DND-41 (cell line): ENCODE measurements at regions not wholly inside any gene's neighbourhood (a gene's known extent, or its start where the extent isn't known, plus 50 kb on each side); places are given as distances from the start of the nearest gene placed in this dataset.

ENCODE experiments used
- ATAC-seq: fragments of 200-7000 bp; cut with Tn5 transposase; 3 replicates; pipeline ENCODE4 v1.9.1; 2021; ENCODE audit warnings: low read depth; ENCODE audit not compliant: insufficient read depth
- DNase-seq: peaks from one replicate; pipeline ENCODE4 v3.0.0-alpha.2; 2020
- H2AFZ ChIP-seq: 2 replicates; pipeline ENCODE4 v1.6.0; 2012; ENCODE audit warnings: low read depth, low read length
- H3K27ac ChIP-seq: 2 replicates; pipeline ENCODE4 v1.5.1; 2012; ENCODE audit warnings: low read length, inconsistent platforms
- H3K27me3 ChIP-seq: fragments of 200-600 bp; sonication (generic); 2 replicates; pipeline ENCODE4 v1.6.0; 2012; ENCODE audit warnings: low read length, mild to moderate bottlenecking, inconsistent platforms; ENCODE audit not compliant: insufficient read depth, poor library complexity
- H3K36me3 ChIP-seq: 2 replicates; pipeline ENCODE4 v1.5.1; 2012; ENCODE audit warnings: low read length, inconsistent platforms; ENCODE audit not compliant: insufficient read depth
- H3K4me1 ChIP-seq: 2 replicates; pipeline ENCODE4 v1.5.1; 2012; ENCODE audit warnings: mild to moderate bottlenecking, low read length; ENCODE audit not compliant: insufficient read depth
- H3K4me2 ChIP-seq: 2 replicates; pipeline ENCODE4 v1.6.0; 2012; ENCODE audit warnings: mild to moderate bottlenecking, moderate library complexity, low read length, inconsistent platforms; ENCODE audit not compliant: insufficient read depth
- H3K4me3 ChIP-seq, 2 experiments: fragments of 200-600 bp in 1 of 2; shearing (Covaris generic) in 1 of 2; 2 replicates each; pipeline ENCODE4 v1.5.1; 2012 to 2016; ENCODE audit warnings: inconsistent platforms in 2 of 2, low read length in 2 of 2, mild to moderate bottlenecking in 2 of 2, low read depth in 1 of 2, moderate library complexity in 1 of 2
- H3K79me2 ChIP-seq: 2 replicates; pipeline ENCODE4 v1.6.0; 2012; ENCODE audit warnings: low read length, inconsistent platforms; ENCODE audit not compliant: insufficient read depth
- H3K9ac ChIP-seq: 2 replicates; pipeline ENCODE4 v1.6.0; 2012; ENCODE audit warnings: low read depth, mild to moderate bottlenecking, inconsistent platforms, low read length, moderate library complexity
- H3K9me3 ChIP-seq: 2 replicates; pipeline ENCODE4 v1.5.1; 2012; ENCODE audit warnings: low read length, moderate library complexity, mild to moderate bottlenecking, inconsistent platforms; ENCODE audit not compliant: insufficient read depth, severe bottlenecking
- H4K20me1 ChIP-seq: 2 replicates; pipeline ENCODE4 v1.6.0; 2012; ENCODE audit warnings: low read length; ENCODE audit not compliant: insufficient read depth
- CTCF ChIP-seq: IDR thresholded peaks from 2 replicates; pipeline ENCODE4 v1.5.1; 2012; ENCODE audit warnings: borderline replicate concordance, low read length, moderate library complexity, mild to moderate bottlenecking; ENCODE audit not compliant: poor library complexity, severe bottlenecking; ENCODE audit errors: extremely low read depth
- EZH2 ChIP-seq: IDR thresholded peaks from 3 replicates; pipeline ENCODE4 v1.6.1; 2012; ENCODE audit warnings: borderline replicate concordance, low read depth, mild to moderate bottlenecking, moderate library complexity, low read length, inconsistent platforms; ENCODE audit not compliant: severe bottlenecking

- H3K4me1 ChIP-seq: no peaks in the 10 kb centered on the region
- no peak overlapping the region for H3K4me2 ChIP-seq
- H3K27me3 ChIP-seq: no peaks in the 10 kb centered on the region
- no peaks in the 10 kb centered on the region for H3K36me3 ChIP-seq
- H3K27ac ChIP-seq: no peak overlapping the region
- no peaks in the 10 kb centered on the region for H3K79me2 ChIP-seq
- no peaks in the 10 kb centered on the region for H4K20me1 ChIP-seq
- ATAC-seq: no peak
- no peak for DNase-seq
- H3K9me3 ChIP-seq: no peaks in the 10 kb centered on the region
- TF ChIP-seq CTCF: no peak
- TF ChIP-seq EZH2: no peak
- H3K4me3 ChIP-seq: no peak overlapping the region
- no peak overlapping the region for H2AFZ ChIP-seq
- no peak overlapping the region for H3K9ac ChIP-seq
These were observed 367.5 kb upstream of the FIGN start for GRCh38 chr2:164103271-164103670.

- Histone ChIP-seq H3K27me3 (no peaks in the 10 kb centered on the region), H3K9ac (no peak overlapping the region), H4K20me1 (no peaks in the 10 kb centered on the region), H3K9me3 (no peaks in the 10 kb centered on the region), H2AFZ (no peak overlapping the region), H3K79me2 (no peaks in the 10 kb centered on the region), H3K4me2 (no peak overlapping the region), H3K27ac (no peak overlapping the region), H3K36me3 (no peaks in the 10 kb centered on the region), H3K4me1 (no peaks in the 10 kb centered on the region), H3K4me3 (no peak overlapping the region)
- DNase-seq (no peak), ATAC-seq (no peak)
- no peak for TF ChIP-seq EZH2
- no peak for TF ChIP-seq CTCF
These were observed 366.6 kb upstream of the FIGN start for GRCh38 chr2:164102366-164102765.

- Histone ChIP-seq H3K27me3 (no peaks in the 10 kb centered on the region), H3K9me3 (no peaks in the 10 kb centered on the region), H3K27ac (no peak overlapping the region), H4K20me1 (no peaks in the 10 kb centered on the region), H3K4me2 (no peak overlapping the region), H3K4me3 (no peak overlapping the region), H3K4me1 (no peaks in the 10 kb centered on the region), H3K79me2 (no peaks in the 10 kb centered on the region), H3K9ac (no peak overlapping the region), H3K36me3 (no peaks in the 10 kb centered on the region), H2AFZ (no peak overlapping the region)
- no peak for ATAC-seq
- TF ChIP-seq CTCF (no peak), EZH2 (no peak)
- DNase-seq: no peak
These were observed 355.9 kb upstream of the FIGN start for GRCh38 chr2:164091673-164092072.

- Histone ChIP-seq H3K4me2 (no peak overlapping the region), H2AFZ (no peak overlapping the region), H3K27me3 (no peaks in the 10 kb centered on the region), H3K9me3 (no peaks in the 10 kb centered on the region), H3K9ac (no peak overlapping the region), H3K4me3 (no peak overlapping the region), H3K36me3 (no peaks in the 10 kb centered on the region), H4K20me1 (no peaks in the 10 kb centered on the region), H3K27ac (no peak overlapping the region), H3K79me2 (no peaks in the 10 kb centered on the region), H3K4me1 (no peaks in the 10 kb centered on the region)
- ATAC-seq (no peak), DNase-seq (no peak)
- no peak for TF ChIP-seq EZH2
- TF ChIP-seq CTCF: no peak
These were observed 354.7 kb upstream of the FIGN start for GRCh38 chr2:164090533-164090932.
